ENCODE measurements at regions not wholly inside any gene's neighbourhood (a gene's known extent, or its start where the extent isn't known, plus 50 kb on each side); places are given as distances from the start of the nearest gene placed in this dataset.

DNA sequence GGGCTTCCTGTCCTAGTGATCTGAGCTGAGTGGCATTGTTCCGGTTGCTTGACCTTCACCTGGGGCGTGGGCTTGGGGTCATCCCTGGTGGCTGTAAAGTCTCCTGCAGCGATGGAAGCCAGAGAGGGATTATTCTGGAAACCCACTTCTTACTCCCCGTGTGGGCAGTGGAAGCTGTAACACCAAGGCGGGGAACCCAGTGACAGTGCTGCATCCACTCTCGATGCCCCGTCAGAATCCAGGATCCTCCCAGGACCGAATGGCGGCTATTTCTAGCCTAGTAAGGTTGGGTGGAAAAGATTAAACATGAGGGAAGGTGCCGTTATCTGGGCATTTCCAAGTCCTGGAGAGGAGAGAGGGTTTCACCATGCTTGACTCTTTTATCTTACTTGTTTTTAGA lies 280.6 kb downstream of the ZNF536 start:
- no peak for TF ChIP-seq EP300 (IDR thresholded peaks at IDR 0.05)
- TF ChIP-seq, protein P1, sequence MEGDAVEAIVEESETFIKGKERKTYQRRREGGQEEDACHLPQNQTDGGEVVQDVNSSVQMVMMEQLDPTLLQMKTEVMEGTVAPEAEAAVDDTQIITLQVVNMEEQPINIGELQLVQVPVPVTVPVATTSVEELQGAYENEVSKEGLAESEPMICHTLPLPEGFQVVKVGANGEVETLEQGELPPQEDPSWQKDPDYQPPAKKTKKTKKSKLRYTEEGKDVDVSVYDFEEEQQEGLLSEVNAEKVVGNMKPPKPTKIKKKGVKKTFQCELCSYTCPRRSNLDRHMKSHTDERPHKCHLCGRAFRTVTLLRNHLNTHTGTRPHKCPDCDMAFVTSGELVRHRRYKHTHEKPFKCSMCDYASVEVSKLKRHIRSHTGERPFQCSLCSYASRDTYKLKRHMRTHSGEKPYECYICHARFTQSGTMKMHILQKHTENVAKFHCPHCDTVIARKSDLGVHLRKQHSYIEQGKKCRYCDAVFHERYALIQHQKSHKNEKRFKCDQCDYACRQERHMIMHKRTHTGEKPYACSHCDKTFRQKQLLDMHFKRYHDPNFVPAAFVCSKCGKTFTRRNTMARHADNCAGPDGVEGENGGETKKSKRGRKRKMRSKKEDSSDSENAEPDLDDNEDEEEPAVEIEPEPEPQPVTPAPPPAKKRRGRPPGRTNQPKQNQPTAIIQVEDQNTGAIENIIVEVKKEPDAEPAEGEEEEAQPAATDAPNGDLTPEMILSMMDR (IDR thresholded peaks at IDR 0.05), result no peak
